ENCODE measurements at regions not wholly inside any gene's neighbourhood (a gene's known extent, or its start where the extent isn't known, plus 50 kb on each side); places are given as distances from the start of the nearest gene placed in this dataset.

DNA sequence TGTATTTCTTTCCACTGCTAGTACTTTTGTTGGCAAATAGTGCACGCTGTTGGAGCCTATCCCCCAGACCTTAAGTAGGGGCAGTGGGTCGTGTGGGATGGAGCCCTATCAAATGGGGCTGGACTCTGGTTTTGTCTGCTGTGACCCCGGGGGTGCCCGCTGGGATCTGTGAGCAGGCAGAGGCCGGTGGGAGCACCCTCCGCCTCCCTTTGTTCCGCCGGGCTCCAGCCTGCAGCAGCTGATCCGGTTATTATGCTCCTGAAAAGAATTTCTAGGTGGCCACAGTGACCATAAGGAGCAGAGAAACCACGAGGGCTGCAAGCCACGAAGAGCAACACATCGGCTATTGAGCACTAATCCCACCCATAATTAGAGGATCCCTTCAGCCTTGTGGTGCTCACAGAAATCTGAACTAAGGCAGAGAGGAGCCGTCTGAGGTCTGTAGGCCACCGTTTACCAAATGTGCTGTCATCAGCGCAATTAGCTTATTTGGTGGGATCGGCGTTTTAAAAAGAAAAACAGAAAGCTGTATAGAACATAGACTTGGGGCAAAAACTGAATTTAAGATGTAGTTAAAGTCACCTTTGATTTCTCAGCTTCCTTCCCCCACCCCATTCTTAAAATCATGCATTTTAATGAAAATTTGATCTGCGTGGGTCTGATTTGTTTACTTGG is 598.3 kb upstream of the JAG1 start:
- TF ChIP-seq CTCF (IDR thresholded peaks at IDR 0.05): no peak
- no peak for TF ChIP-seq SIN3A (IDR thresholded peaks at IDR 0.05; ENCODE audit: borderline replicate concordance, insufficient read depth, low read depth, low read length)
- TF ChIP-seq REST (IDR thresholded peaks at IDR 0.05; ENCODE audit: insufficient read depth in 1 of 2, low read depth in 2 of 2, low read length in 1 of 2): no peak
- no peak for TF ChIP-seq POLR2AphosphoS5 (IDR thresholded peaks at IDR 0.05; ENCODE audit: low read depth, low read length)
- no peak for TF ChIP-seq TCF7L2 (IDR thresholded peaks at IDR 0.05; ENCODE audit: low read depth, low read length)

Data from Panc1 (cell line).